Prostate gland (tissue), 2 donors: ENCODE measurements at regions not wholly inside any gene's neighbourhood (a gene's known extent, or its start where the extent isn't known, plus 50 kb on each side); places are given as distances from the start of the nearest gene placed in this dataset.

Experiments
- POLR2A ChIP-seq: fragments of 450-650 bp; IDR thresholded peaks from one replicate; pipeline ENCODE4 v1.6.1; 2016; ENCODE audit warnings: antibody characterized with exemption, mild to moderate bottlenecking
- POLR2AphosphoS5 ChIP-seq: sonication (generic); formaldehyde crosslinking; IDR thresholded peaks from one replicate; pipeline ENCODE4 v1.6.1; 2017; ENCODE audit warnings: antibody characterized with exemption
- TF ChIP-seq, protein P1 (sequence below), 4 experiments: fragments of 200-600 bp in 2 of 4; fragments of 450-650 bp in 2 of 4; sonication (generic) in 2 of 4; IDR thresholded peaks; 1 replicate in 3 of 4; 2 replicates in 1 of 4; pipeline ENCODE4 v1.5.1; 2016 to 2019; ENCODE audit warnings: antibody characterized with exemption in 4 of 4, mild to moderate bottlenecking in 2 of 4, moderate library complexity in 2 of 4

- no peak for TF ChIP-seq POLR2AphosphoS5
- TF ChIP-seq, protein P1, sequence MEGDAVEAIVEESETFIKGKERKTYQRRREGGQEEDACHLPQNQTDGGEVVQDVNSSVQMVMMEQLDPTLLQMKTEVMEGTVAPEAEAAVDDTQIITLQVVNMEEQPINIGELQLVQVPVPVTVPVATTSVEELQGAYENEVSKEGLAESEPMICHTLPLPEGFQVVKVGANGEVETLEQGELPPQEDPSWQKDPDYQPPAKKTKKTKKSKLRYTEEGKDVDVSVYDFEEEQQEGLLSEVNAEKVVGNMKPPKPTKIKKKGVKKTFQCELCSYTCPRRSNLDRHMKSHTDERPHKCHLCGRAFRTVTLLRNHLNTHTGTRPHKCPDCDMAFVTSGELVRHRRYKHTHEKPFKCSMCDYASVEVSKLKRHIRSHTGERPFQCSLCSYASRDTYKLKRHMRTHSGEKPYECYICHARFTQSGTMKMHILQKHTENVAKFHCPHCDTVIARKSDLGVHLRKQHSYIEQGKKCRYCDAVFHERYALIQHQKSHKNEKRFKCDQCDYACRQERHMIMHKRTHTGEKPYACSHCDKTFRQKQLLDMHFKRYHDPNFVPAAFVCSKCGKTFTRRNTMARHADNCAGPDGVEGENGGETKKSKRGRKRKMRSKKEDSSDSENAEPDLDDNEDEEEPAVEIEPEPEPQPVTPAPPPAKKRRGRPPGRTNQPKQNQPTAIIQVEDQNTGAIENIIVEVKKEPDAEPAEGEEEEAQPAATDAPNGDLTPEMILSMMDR (IDR thresholded peaks at IDR 0.05) = no peak
- no peak for TF ChIP-seq POLR2A
Observed at GRCh38 chr2:136319651-136320050, 201.7 kb upstream of the CXCR4 start.
